ENCODE measurements at regions not wholly inside any gene's neighbourhood (a gene's known extent, or its start where the extent isn't known, plus 50 kb on each side); places are given as distances from the start of the nearest gene placed in this dataset.
A peak's percentile ranks its signal among the peaks of the same experiment; 100 is the strongest.

- H3K27ac ChIP-seq, result no peak overlapping the region
- peaks cover 24 to 30% of the 10 kb centered on the region in 2 donors for H3K4me1 ChIP-seq (replicated peaks in 1 of 2)
- H3K4me3 ChIP-seq, result no peak overlapping the region
- peak in 1 of 8 experiments; percentile 51 for ATAC-seq (replicated peaks in 6 of 8)
- WGBS, 10 experiments, result 54 to 100% (median 92%) methylated on average over 1 to 2 of the region's 2 CpGs; no CpG with 5 or more reads in 4 of the 10 experiments
- in situ Hi-C loops (cut with MboI; ENCODE audit: low pct_unique_long_range_greater_than_20kb in 2 of 9, low sequenced_read_pairs in 9 of 9, unreplicated experiment in 9 of 9), result no loop called here
These were observed 68.3 kb upstream of the KIF16B start for GRCh38 chr20:16641511-16642023.

GRCh38 chr20:16639027-16639941 is 66.0 kb upstream of the KIF16B start:
- Histone ChIP-seq H3K4me1 (replicated peaks in 1 of 2) (peaks cover 24 to 38% of the 10 kb centered on the region in 2 donors), H3K27ac (no peak overlapping the region), H3K4me3 (no peak overlapping the region)
- 34 to 94% (median 75%) methylated on average over 4 to 10 of the region's 11 CpGs; no CpG with 5 or more reads in 2 of the 10 experiments for WGBS, 10 experiments
- ATAC-seq (replicated peaks in 6 of 8), result no peak
- in situ Hi-C loops (cut with MboI; ENCODE audit: low pct_unique_long_range_greater_than_20kb in 2 of 9, low sequenced_read_pairs in 9 of 9, unreplicated experiment in 9 of 9), result no loop called here

DNA sequence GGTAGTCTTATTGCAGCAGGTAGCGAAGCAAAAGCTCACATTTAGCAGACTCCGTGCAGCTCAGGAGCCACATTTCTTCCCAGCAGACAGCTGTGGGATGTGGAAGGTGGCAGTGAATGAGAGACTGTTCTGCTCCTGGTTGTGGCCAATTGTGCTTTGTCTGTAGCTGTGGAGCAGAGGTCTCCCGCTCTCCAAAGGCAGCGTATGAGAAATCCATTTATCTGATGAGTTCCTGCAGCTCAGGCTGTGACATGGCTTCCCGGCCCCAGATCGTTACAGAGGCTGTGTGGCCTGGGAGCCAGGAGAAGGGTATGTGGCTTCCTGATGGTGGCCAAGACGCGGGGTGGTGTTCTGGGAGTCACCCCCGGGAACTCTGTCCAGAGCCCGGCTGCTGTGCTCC is 64.5 kb upstream of the KIF16B start:
- ATAC-seq (replicated peaks in 6 of 8), result peak in 3 of 8 experiments; percentile 56 to 73 (median 60)
- H3K4me1 ChIP-seq (replicated peaks in 1 of 2), result peaks cover 22 to 36% of the 10 kb centered on the region in 2 donors
- 63 to 94% (median 75%) methylated on average over 2 to 7 of the region's 10 CpGs; no CpG with 5 or more reads in 4 of the 10 experiments for WGBS, 10 experiments
- in situ Hi-C loops (cut with MboI; ENCODE audit: low pct_unique_long_range_greater_than_20kb in 2 of 9, low sequenced_read_pairs in 9 of 9, unreplicated experiment in 9 of 9), result no loop called here
- H3K4me3 ChIP-seq, result no peak overlapping the region
- peak overlapping the region; percentile 42 to 48 for H3K27ac ChIP-seq

- H3K4me3 ChIP-seq, result no peak overlapping the region
- ATAC-seq (replicated peaks in 6 of 8), result peak in 3 of 8 experiments; percentile 47 to 72 (median 69)
- H3K4me1 ChIP-seq (replicated peaks in 1 of 2), result no peaks in the 10 kb centered on the region
- WGBS, 10 experiments, result 0 to 100% (median 100%) methylated on average over 1 of the region's 1 CpG; no CpG with 5 or more reads in 3 of the 10 experiments
- in situ Hi-C loops (cut with MboI; ENCODE audit: low pct_unique_long_range_greater_than_20kb in 2 of 9, low sequenced_read_pairs in 9 of 9, unreplicated experiment in 9 of 9), result no loop called here
- no peak overlapping the region for H3K27ac ChIP-seq
These were observed 53.6 kb upstream of the KIF16B start for GRCh38 chr20:16626849-16627248.

- peaks cover 0 to 4% of the 10 kb centered on the region in 2 donors for H3K4me1 ChIP-seq (replicated peaks in 1 of 2)
- no peak overlapping the region for H3K27ac ChIP-seq
- in situ Hi-C loops (cut with MboI; ENCODE audit: low pct_unique_long_range_greater_than_20kb in 2 of 9, low sequenced_read_pairs in 9 of 9, unreplicated experiment in 9 of 9), result no loop called here
- no peak overlapping the region for H3K4me3 ChIP-seq
- peak in 2 of 8 experiments; percentile 43 to 65 for ATAC-seq (replicated peaks in 6 of 8)
- WGBS, 10 experiments, result 20 to 67% (median 33%) methylated on average over 1 of the region's 1 CpG; no CpG with 5 or more reads in 7 of the 10 experiments
These were observed 50.9 kb upstream of the KIF16B start for GRCh38 chr20:16624106-16624505.

All from motor neuron (in vitro differentiated cells).